Choroid plexus epithelial cell (primary cell): ENCODE measurements at regions not wholly inside any gene's neighbourhood (a gene's known extent, or its start where the extent isn't known, plus 50 kb on each side); places are given as distances from the start of the nearest gene placed in this dataset.

Source experiments
- DNase-seq: peaks from one replicate; pipeline ENCODE4 v3.0.0-alpha.2; 2010; ENCODE audit warnings: low read depth
- H3K4me3 ChIP-seq: 2 replicates; pipeline ENCODE4 v1.5.1; 2011; ENCODE audit warnings: low read depth, mild to moderate bottlenecking, control low read depth, low read length, moderate library complexity
- TF ChIP-seq, protein P1 (sequence below): conservative IDR thresholded peaks from 2 replicates; pipeline ENCODE4 v1.5.1; 2011; ENCODE audit warnings: low read depth, mild to moderate bottlenecking, control low read depth, inconsistent platforms, low read length, moderate library complexity

DNA sequence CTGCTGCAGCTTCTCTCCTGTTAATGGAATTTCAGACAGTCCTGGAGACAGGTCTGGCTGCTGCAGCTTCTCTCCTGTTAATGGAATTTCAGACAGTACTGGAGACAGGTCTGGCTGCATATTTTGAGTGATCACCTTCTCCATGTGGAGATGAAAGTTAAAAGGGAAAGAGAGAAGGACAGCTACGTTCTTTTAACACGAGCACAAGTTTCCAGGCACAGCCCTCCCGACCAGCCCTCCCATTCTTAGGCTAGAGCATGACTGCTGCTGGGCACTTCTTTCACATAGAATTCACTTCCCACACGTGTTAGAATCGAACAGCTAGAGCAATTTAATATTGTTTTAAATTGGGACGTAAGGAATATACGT lies 133.3 kb upstream of the DMRT1 start:
- H3K4me3 ChIP-seq: peak overlapping the region; percentile 42
- DNase-seq: peak; percentile 27
- TF ChIP-seq, protein P1, sequence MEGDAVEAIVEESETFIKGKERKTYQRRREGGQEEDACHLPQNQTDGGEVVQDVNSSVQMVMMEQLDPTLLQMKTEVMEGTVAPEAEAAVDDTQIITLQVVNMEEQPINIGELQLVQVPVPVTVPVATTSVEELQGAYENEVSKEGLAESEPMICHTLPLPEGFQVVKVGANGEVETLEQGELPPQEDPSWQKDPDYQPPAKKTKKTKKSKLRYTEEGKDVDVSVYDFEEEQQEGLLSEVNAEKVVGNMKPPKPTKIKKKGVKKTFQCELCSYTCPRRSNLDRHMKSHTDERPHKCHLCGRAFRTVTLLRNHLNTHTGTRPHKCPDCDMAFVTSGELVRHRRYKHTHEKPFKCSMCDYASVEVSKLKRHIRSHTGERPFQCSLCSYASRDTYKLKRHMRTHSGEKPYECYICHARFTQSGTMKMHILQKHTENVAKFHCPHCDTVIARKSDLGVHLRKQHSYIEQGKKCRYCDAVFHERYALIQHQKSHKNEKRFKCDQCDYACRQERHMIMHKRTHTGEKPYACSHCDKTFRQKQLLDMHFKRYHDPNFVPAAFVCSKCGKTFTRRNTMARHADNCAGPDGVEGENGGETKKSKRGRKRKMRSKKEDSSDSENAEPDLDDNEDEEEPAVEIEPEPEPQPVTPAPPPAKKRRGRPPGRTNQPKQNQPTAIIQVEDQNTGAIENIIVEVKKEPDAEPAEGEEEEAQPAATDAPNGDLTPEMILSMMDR: no peak

DNA sequence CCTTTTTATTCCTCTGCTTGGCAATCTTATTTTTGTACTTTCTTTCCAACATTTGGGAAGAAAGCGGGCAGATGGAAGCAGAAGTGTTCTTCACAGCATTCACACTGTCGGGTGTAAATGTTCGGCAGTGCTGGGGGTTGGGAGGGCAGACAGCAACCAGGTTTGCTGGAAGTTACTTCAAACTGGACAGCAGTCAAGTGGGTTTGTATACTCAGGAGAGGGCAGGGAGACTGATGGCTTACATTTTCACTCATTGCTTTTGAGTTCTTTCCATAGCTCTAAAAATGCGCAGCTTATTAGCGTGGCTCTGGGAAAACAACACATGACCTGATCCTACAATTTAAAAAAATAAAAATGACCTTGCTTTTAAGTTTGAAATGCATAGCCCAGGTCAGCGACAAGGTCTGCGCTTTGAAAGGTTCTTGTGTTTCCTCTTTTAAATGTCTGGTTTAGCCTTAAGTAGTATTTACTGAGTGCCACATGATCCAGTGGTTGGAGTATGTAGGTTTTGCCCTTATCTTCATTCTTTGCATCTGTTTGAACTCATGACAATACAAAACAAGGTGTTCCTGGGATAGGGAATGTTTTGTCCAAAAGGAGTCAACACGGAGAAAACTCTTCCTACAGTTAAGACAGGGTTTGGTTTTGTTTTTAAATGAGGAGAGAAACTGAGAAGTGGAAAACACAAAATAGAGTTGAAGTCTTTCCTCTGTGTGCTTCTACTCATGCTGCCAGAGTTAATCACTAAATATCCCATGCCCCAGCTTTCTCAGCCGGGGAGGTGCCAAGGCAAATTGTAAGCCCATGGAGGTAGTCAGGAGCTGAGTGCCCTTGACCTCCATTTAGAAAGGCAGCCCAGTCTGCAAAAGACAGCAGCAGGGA lies 132.7 kb upstream of the DMRT1 start:
- no peak for DNase-seq
- TF ChIP-seq, protein P1: no peak
- peak overlapping the region; percentile 42 for H3K4me3 ChIP-seq

DNA sequence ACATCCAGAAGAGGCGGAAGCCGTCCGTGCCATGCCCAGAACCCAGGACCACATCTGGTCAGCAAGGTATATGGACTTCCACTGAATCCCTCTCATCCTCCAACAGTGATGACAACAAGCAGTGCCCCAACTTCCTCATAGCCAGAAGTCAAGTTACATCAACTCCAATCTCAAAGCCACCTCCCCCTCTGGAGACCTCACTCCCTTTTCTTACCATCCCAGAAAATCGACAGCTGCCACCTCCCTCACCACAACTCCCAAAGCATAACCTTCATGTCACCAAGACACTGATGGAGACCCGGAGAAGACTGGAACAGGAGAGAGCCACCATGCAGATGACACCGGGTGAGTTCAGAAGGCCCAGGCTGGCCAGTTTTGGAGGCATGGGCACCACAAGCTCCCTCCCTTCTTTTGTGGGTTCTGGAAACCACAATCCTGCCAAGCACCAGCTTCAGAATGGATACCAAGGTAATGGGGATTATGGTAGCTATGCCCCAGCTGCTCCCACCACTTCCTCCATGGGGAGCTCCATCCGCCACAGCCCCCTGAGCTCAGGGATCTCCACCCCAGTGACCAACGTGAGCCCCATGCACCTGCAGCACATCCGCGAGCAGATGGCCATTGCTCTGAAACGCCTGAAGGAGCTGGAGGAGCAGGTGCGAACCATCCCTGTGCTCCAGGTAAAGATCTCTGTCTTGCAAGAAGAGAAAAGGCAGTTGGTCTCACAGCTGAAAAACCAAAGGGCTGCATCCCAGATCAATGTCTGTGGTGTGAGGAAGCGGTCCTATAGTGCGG lies 130.3 kb upstream of the DMRT1 start:
- TF ChIP-seq, protein P1: no peak
- DNase-seq: no peak
- no peak overlapping the region for H3K4me3 ChIP-seq

DNA sequence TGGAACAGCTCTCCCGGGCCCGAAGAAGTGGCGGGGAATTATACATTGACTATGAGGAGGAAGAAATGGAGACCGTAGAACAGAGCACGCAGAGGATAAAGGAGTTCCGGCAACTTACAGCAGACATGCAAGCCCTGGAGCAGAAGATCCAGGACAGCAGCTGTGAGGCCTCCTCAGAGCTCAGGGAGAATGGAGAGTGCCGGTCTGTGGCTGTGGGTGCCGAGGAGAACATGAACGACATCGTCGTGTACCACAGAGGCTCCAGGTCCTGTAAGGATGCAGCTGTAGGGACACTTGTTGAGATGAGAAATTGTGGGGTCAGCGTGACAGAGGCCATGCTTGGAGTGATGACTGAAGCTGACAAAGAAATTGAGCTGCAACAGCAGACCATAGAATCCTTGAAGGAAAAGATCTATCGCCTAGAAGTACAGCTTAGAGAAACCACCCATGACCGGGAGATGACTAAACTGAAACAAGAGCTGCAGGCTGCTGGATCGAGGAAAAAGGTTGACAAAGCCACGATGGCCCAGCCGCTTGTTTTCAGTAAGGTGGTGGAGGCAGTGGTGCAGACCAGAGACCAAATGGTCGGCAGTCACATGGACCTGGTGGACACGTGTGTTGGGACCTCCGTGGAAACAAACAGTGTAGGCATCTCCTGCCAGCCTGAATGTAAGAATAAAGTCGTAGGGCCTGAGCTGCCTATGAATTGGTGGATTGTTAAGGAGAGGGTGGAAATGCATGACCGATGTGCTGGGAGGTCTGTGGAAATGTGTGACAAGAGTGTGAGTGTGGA lies 129.5 kb upstream of the DMRT1 start:
- DNase-seq: no peak
- no peak overlapping the region for H3K4me3 ChIP-seq
- TF ChIP-seq, protein P1: no peak

DNA sequence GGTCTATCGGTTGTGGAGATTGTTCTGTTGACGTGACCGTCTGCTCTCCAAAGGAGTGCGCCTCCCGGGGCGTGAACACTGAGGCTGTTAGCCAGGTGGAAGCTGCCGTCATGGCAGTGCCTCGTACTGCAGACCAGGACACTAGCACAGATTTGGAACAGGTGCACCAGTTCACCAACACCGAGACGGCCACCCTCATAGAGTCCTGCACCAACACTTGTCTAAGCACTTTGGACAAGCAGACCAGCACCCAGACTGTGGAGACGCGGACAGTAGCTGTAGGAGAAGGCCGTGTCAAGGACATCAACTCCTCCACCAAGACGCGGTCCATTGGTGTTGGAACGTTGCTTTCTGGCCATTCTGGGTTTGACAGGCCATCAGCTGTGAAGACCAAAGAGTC lies 128.9 kb upstream of the DMRT1 start:
- TF ChIP-seq, protein P1: no peak
- no peak for DNase-seq
- H3K4me3 ChIP-seq: no peak overlapping the region

DNA sequence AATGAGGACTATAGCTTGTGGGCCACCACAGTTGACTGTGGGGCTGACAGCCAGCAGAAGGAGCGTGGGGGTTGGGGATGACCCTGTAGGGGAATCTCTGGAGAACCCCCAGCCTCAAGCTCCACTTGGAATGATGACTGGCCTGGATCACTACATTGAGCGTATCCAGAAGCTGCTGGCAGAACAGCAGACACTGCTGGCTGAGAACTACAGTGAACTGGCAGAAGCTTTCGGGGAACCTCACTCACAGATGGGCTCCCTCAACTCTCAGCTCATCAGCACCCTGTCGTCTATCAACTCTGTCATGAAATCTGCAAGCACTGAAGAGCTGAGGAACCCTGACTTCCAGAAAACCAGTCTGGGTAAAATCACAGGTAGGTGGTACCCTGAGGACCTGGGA lies 128.4 kb upstream of the DMRT1 start:
- TF ChIP-seq, protein P1: no peak
- no peak for DNase-seq
- H3K4me3 ChIP-seq: no peak overlapping the region
